GM12878 (cell line): ENCODE measurements at regions not wholly inside any gene's neighbourhood (a gene's known extent, or its start where the extent isn't known, plus 50 kb on each side); places are given as distances from the start of the nearest gene placed in this dataset.

ENCODE experiments used
- ATAC-seq: fragments of 200-7000 bp; cut with Tn5 transposase; 3 replicates; pipeline ENCODE4 v1.9.1; 2020; ENCODE audit warnings: mild to moderate bottlenecking, moderate library complexity
- BruUV-seq: library from RNA; stranded (reverse); fragments of 400-500 nt; replicated peaks from 2 replicates; lab custom pipeline; 2021; lab: Mats Ljungman, UMichigan
- CTCF ChIA-PET: fragments of 300-600 bp; sonication (Branson Sonifier 250); formaldehyde crosslinking; extraction: SDS; loops from one replicate; lab custom pipeline; 2021; ENCODE audit warnings: inconsistent platforms; lab: Yijun Ruan, JAX
- POLR2A ChIA-PET: fragments of 350-600 bp; formaldehyde crosslinking; extraction: SDS; loops from one replicate; lab custom pipeline; 2021; ENCODE audit warnings: inconsistent platforms; lab: Charles Lee
- RAD21 ChIA-PET: fragments of 300-600 bp; sonication (Branson Sonifier 250); formaldehyde crosslinking; loops from one replicate; lab custom pipeline; 2023; ENCODE audit warnings: antibody characterized with exemption; ENCODE audit not compliant: unreplicated experiment; lab: Charles Lee
- SMC1A ChIA-PET: fragments of 300-600 bp; sonication (Branson Sonifier 250); formaldehyde crosslinking; loops from one replicate; lab custom pipeline; 2023; ENCODE audit not compliant: unreplicated experiment, uncharacterized antibody; lab: Charles Lee
- DNase-seq: peaks from one replicate; pipeline ENCODE4 v3.0.0-alpha.2; 2011; ENCODE audit warnings: low read depth, low spot score
- FAIRE-seq: peaks from 3 replicates; lab custom pipeline; 2011; peaks lifted over from hg19 to GRCh38; lab: Jason Lieb, UNC
- H2AFZ ChIP-seq: 2 replicates; pipeline ENCODE4 v1.6.0; 2011; ENCODE audit warnings: low read depth, low read length, control low read depth; ENCODE audit not compliant: control insufficient read depth
- H3K27ac ChIP-seq: 2 replicates; pipeline ENCODE4 v1.5.1; 2011; ENCODE audit warnings: control low read depth; ENCODE audit not compliant: control insufficient read depth, insufficient read depth
- H3K27me3 ChIP-seq, 2 experiments: replicated peaks in 1 of 2; 2 replicates each; pipeline versions ENCODE4 v1.6.0 to v1.6.1; 2011; ENCODE audit warnings: low read length in 1 of 2; ENCODE audit not compliant: control insufficient read depth in 2 of 2, insufficient read depth in 2 of 2
- H3K36me3 ChIP-seq, 2 experiments: 2 replicates each; pipeline ENCODE4 v1.5.1; 2011; ENCODE audit warnings: low read length in 1 of 2; ENCODE audit not compliant: control insufficient read depth in 2 of 2, insufficient read depth in 2 of 2
- H3K4me1 ChIP-seq: 2 replicates; pipeline ENCODE4 v1.6.1; 2011; ENCODE audit warnings: mild to moderate bottlenecking, low read length, moderate library complexity, mixed read lengths; ENCODE audit not compliant: control insufficient read depth, insufficient read depth
- H3K4me2 ChIP-seq: 2 replicates; pipeline ENCODE4 v1.6.0; 2011; ENCODE audit warnings: control low read depth; ENCODE audit not compliant: control insufficient read depth, insufficient read depth
- H3K4me3 ChIP-seq: fragments of 200-600 bp; sonication (generic); 2 replicates; pipeline ENCODE4 v1.5.1; 2016
- H3K79me2 ChIP-seq: 2 replicates; pipeline ENCODE4 v1.6.0; 2011; ENCODE audit warnings: low read length; ENCODE audit not compliant: control insufficient read depth, insufficient read depth
- H3K9ac ChIP-seq: 2 replicates; pipeline ENCODE4 v1.8.0; 2011; ENCODE audit warnings: low read length, control low read depth, mixed read lengths; ENCODE audit not compliant: control insufficient read depth, insufficient read depth
- H3K9me3 ChIP-seq: replicated peaks from 3 replicates; pipeline ENCODE4 v1.5.1; 2011; ENCODE audit warnings: mild to moderate bottlenecking, low read length; ENCODE audit not compliant: control insufficient read depth, insufficient read depth
- H4K20me1 ChIP-seq: 2 replicates; pipeline ENCODE4 v1.6.0; 2011; ENCODE audit not compliant: control insufficient read depth, insufficient read depth
- ASH2L ChIP-seq: fragments of 300-600, 200-600 bp; sonication (generic); IDR thresholded peaks from 2 replicates; pipeline ENCODE4 v1.6.1; 2017; ENCODE audit warnings: low read depth, mild to moderate bottlenecking, borderline replicate concordance
- BHLHE40 ChIP-seq, 2 experiments: fragments of 450-650 bp in 1 of 2; IDR thresholded peaks; 2 replicates each; pipeline ENCODE4 v1.6.1; 2011 to 2017; ENCODE audit warnings: low read depth in 2 of 2, borderline replicate concordance in 1 of 2, improper control_type of control experiment in 1 of 2, low read length in 1 of 2, mild to moderate bottlenecking in 1 of 2
- CBFB ChIP-seq: IDR thresholded peaks from 2 replicates; pipeline ENCODE4 v1.6.1; 2016; ENCODE audit warnings: antibody characterized with exemption, low read depth
- CTCF ChIP-seq, 3 experiments: IDR thresholded peaks in 2 of 3; conservative IDR thresholded peaks in 1 of 3; 2 replicates each; pipeline ENCODE4 v1.5.1; 2011; ENCODE audit warnings: low read depth in 3 of 3, low read length in 3 of 3, mild to moderate bottlenecking in 3 of 3, control low read depth in 2 of 3, moderate library complexity in 2 of 3, inconsistent platforms in 1 of 3, mixed read lengths in 1 of 3; ENCODE audit not compliant: control insufficient read depth in 2 of 3, insufficient read depth in 1 of 3; ENCODE audit errors: extremely low read depth in 1 of 3
- CUX1 ChIP-seq: IDR thresholded peaks from 2 replicates; pipeline ENCODE4 v1.6.1; 2012; ENCODE audit warnings: improper control_type of control experiment, low read depth, low read length; ENCODE audit not compliant: insufficient replicate concordance
- GATAD2B ChIP-seq: fragments of 450-650 bp; conservative IDR thresholded peaks from 2 replicates; pipeline ENCODE4 v1.6.1; 2017; ENCODE audit warnings: low read depth, mild to moderate bottlenecking, moderate library complexity
- IKZF2 ChIP-seq, 2 experiments: fragments of 450-650 bp; IDR thresholded peaks; 2 replicates each; pipeline ENCODE4 v1.6.1; 2017; ENCODE audit warnings: mild to moderate bottlenecking in 2 of 2, moderate library complexity in 2 of 2
- MYC ChIP-seq: IDR thresholded peaks from 2 replicates; pipeline ENCODE4 v1.6.1; 2011; ENCODE audit warnings: mild to moderate bottlenecking, low read length, moderate library complexity, inconsistent platforms; ENCODE audit not compliant: insufficient read depth, insufficient replicate concordance, insufficient read length, severe bottlenecking
- NR2F1 ChIP-seq: fragments of 450-650 bp; conservative IDR thresholded peaks from 2 replicates; pipeline ENCODE4 v1.6.1; 2017; ENCODE audit warnings: mild to moderate bottlenecking
- RELB ChIP-seq: fragments of 450-650 bp; IDR thresholded peaks from 2 replicates; pipeline ENCODE4 v1.6.1; 2017; ENCODE audit warnings: low read depth, mild to moderate bottlenecking, moderate library complexity
- SUPT20H ChIP-seq: IDR thresholded peaks from 2 replicates; pipeline ENCODE4 v1.6.1; 2011; ENCODE audit warnings: low read depth, mild to moderate bottlenecking, low read length, moderate library complexity, borderline replicate concordance; ENCODE audit not compliant: control insufficient read depth
- SUZ12 ChIP-seq: fragments of 200-600 bp; sonication (generic); IDR thresholded peaks from one replicate; pipeline ENCODE4 v1.6.1; 2018; ENCODE audit warnings: antibody characterized with exemption, mild to moderate bottlenecking; ENCODE audit not compliant: unreplicated experiment
- USF1 ChIP-seq: IDR thresholded peaks from 2 replicates; pipeline ENCODE4 v1.6.1; 2011; ENCODE audit warnings: borderline replicate concordance, low read depth, mild to moderate bottlenecking, moderate library complexity, mixed read lengths, low read length; ENCODE audit not compliant: insufficient read depth; ENCODE audit errors: extremely low read length
- ZNF24 ChIP-seq: fragments of 450-650 bp; IDR thresholded peaks from 2 replicates; pipeline ENCODE4 v1.6.1; 2017; ENCODE audit warnings: antibody characterized with exemption, mild to moderate bottlenecking
- WGBS: methylation state at CpG from one replicate; pipeline ENCODE4 v1.1.6; 2016; ENCODE audit warnings: low lambda C conversion rate; ENCODE audit not compliant: insufficient replicate concordance, insufficient coverage; ENCODE audit errors: missing lambda C conversion rate; 5-methylcytosine and 5-hydroxymethylcytosine counted together
- in situ Hi-C: fragments of 300-500 bp; cut with MboI; formaldehyde crosslinking; loops from 9 replicates; pipeline ENCODE4 v1.14.3; 2018; ENCODE audit warnings: mixed read lengths
- intact Hi-C: fragments of 100-400 bp; cut with micrococcal nuclease; formaldehyde crosslinking; loops from one replicate; pipeline ENCODE4 v1.14.2; 2022; ENCODE audit not compliant: unreplicated experiment

GRCh38 chr2:117330641-117331040 is 483.9 kb upstream of the DDX18 start:
- no peak for DNase-seq
- no peaks in the 10 kb centered on the region for H4K20me1 ChIP-seq
- no peaks in the 10 kb centered on the region for H3K4me1 ChIP-seq
- no peaks in the 10 kb centered on the region for H3K9me3 ChIP-seq
- no TSS peak for BruUV-seq
- in situ Hi-C loops = no loop called here
- intact Hi-C loops = no loop called here
- CTCF ChIA-PET = no interaction called here
- no peak overlapping the region for H3K4me3 ChIP-seq
- H3K79me2 ChIP-seq = no peaks in the 10 kb centered on the region
- H3K27me3 ChIP-seq = no peaks in the 10 kb centered on the region
- POLR2A ChIA-PET = no interaction called here
- RAD21 ChIA-PET = no interaction called here
- H3K27ac ChIP-seq = no peak overlapping the region
- H3K4me2 ChIP-seq = no peak overlapping the region
- 14% methylated on average over 4 of the region's 4 CpGs for WGBS
- no peak for ATAC-seq
- SMC1A ChIA-PET = interaction anchor here (0.5 to 0.9 kb wide), 2 partner anchors 13 to 1082 kb away, joined by 3 read pairs; no protein-coding TSS in a partner anchor
- no peaks in the 10 kb centered on the region for H3K36me3 ChIP-seq
- no peak overlapping the region for H3K9ac ChIP-seq
- no peak overlapping the region for H2AFZ ChIP-seq
- FAIRE-seq = no peak
- TF ChIP-seq NR2F1 = no peak
- TF ChIP-seq MYC = no peak
- TF ChIP-seq GATAD2B = no peak
- no peak for TF ChIP-seq SUZ12
- TF ChIP-seq IKZF2 (IDR thresholded peaks at IDR 0.05) = no peak
- no peak for TF ChIP-seq SUPT20H
- TF ChIP-seq BHLHE40 (IDR thresholded peaks at IDR 0.05; ENCODE audit: borderline replicate concordance in 1 of 2, low read depth in 2 of 2, low read length in 1 of 2) = no peak
- no peak for TF ChIP-seq ASH2L
- TF ChIP-seq RELB = no peak
- no peak for TF ChIP-seq USF1
- TF ChIP-seq CUX1 = no peak
- no peak for TF ChIP-seq ZNF24
- TF ChIP-seq CBFB = no peak
- no peak for TF ChIP-seq CTCF (IDR thresholded peaks at IDR 0.05 in 2 of 3, conservative IDR thresholded peaks at IDR 0.05 in 1 of 3; ENCODE audit: control insufficient read depth in 2 of 3, extremely low read depth in 1 of 3, insufficient read depth in 1 of 3, low read depth in 3 of 3, low read length in 3 of 3)
